Activated CD8-positive, alpha-beta memory T cell treated with anti-CD3 and anti-CD28 coated beads for 4 hours (primary cell): ENCODE measurements at regions not wholly inside any gene's neighbourhood (a gene's known extent, or its start where the extent isn't known, plus 50 kb on each side); places are given as distances from the start of the nearest gene placed in this dataset.
A peak's percentile ranks its signal among the peaks of the same experiment; 100 is the strongest.

Experiments
- DNase-seq, 2 donors: peaks; one replicate each; pipeline ENCODE4 v3.0.0-alpha.2; 2020; ENCODE audit warnings: low read depth in 2 of 2

- DNase-seq, result peak; percentile 14 to 32
Observed at GRCh38 chr12:107402041-107403022, 283.3 kb upstream of the PWP1 start.

GRCh38 chr12:107404981-107405380 lies 280.6 kb upstream of the PWP1 start:
- no peak for DNase-seq

DNA sequence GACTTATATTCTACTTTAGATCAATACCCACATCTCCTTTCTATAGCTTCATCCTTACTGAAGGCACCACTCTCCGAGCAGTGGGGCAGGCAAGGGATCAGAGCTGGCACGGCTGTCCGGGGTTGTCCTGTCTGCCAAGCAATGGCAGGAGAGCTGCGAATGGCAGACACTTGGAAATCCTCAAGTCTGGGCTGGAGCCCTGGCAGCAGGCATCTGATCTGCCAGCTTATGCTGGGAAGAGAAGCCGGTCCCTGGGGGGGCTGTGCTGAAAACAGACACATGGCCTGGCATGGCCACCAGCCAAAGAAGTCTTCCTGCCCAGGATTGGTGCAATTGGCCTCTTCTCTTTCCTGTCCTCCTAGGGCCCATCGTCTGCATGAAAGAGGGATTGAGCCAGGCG lies 280.2 kb upstream of the PWP1 start:
- no peak for DNase-seq

DNA sequence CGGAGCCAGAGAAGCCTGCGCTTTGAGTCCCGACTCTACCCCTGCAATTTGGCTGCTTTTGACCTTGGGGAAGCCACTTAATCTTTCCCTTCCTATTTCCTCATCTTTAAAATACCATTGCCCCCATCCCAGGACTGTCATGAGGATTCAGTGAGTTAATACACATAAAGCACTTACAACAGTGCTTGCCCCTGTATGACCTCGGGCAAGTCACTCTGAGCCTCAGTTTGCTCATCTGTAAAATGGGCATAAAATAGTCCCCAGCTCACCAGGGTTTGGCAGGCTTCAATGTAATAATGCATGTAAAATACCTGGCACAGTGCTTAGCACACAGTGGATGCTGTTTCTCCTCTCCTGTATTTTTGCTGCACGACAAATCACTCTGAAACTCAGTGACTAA lies 278.7 kb upstream of the PWP1 start:
- DNase-seq, result no peak

DNA sequence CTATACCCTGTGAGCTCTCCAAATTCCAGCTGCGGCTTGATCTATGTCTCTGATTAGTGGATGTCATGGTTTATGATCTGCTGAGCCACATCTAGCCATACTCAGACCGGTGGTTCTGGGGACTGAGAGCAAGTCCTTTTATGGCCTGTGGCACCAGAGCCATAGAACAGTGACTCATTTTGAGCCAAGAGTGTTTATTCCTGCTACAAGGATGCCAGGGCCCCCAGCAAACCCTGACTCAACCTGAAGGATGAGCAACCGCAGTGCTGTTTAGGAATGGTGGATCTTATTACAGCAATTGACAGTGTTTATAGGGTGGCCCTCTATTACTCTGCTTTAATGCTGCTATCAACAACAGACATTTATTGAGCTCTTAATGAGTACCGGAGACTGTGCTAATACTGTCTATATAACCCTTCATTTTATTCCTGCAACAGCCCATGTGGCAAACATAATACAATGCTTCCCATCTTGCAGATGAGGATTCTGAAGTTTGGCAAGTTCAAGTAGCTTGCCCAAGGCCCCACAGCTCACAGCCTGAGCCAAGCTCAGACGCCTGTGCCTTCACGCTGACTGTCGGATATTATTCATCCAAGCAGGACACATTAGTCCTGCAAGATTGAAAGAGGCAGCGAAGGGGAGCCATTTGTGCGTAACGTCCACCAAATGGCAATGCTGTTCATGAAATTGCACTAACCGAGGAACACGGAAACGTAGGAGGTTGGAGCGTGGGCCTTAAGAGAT lies 273.6 kb upstream of the PWP1 start:
- no peak for DNase-seq

DNA sequence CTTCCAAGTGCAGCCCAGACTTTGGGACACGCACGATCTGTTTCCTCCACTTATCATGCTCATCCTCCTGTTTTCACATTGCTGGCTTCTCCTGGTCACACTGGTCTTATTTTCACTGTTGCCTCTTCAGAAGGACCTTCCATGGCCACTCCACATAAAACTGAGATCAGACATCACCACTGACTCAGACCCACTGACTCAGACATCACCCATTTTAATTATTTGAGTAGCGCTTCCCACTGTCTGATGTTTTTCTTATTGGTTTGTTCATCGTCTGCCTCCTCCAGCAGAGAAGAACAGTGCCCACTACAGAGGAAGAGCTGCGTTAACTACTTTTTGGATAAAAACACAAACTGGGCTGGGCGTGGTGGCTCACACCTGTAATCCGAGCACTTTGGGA lies 270.5 kb upstream of the PWP1 start:
- DNase-seq, result no peak

DNA sequence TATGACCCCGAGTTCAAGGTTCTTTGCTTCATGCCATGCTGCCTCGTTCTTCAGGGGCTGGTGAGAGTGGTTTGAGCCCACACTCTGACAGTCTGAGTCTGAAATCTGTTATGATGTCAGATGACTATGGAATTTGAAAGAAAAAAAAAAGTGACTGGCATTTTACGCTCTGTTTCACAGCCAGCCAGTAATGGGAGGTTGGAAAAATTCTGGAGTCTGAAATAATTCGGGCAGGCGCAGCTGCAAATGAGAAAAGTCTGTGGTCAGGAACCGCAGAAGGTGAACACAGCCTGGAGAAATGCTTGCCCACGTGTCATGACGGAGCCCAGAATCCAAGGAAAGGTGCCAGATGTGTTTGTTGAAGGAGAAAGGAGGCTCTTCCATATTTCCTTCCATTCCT lies 269.8 kb upstream of the PWP1 start:
- DNase-seq, result no peak

DNA sequence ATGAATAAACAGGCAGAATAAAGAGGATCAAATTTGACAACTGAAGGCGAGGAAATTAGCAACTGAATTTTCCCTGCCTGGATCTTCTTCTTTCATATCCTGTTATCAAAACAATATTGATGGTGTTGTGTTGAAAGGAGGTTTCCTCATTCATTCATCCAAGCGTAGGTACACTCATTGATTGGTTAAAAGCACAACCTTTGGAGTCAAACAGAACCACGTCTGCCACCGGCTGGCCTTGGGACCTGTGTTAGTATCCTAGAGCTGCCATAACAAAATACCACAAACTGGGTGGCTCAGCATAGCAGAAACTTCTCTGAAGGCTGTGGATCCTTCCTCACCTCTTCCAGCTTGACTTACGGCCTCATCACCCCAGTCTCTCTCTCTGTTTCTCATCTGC lies 268.6 kb upstream of the PWP1 start:
- DNase-seq, result no peak

GRCh38 chr12:107418981-107419380 lies 266.6 kb upstream of the PWP1 start:
- no peak for DNase-seq

- DNase-seq, result no peak
Observed at GRCh38 chr12:107423531-107423930, 262.1 kb upstream of the PWP1 start.

DNA sequence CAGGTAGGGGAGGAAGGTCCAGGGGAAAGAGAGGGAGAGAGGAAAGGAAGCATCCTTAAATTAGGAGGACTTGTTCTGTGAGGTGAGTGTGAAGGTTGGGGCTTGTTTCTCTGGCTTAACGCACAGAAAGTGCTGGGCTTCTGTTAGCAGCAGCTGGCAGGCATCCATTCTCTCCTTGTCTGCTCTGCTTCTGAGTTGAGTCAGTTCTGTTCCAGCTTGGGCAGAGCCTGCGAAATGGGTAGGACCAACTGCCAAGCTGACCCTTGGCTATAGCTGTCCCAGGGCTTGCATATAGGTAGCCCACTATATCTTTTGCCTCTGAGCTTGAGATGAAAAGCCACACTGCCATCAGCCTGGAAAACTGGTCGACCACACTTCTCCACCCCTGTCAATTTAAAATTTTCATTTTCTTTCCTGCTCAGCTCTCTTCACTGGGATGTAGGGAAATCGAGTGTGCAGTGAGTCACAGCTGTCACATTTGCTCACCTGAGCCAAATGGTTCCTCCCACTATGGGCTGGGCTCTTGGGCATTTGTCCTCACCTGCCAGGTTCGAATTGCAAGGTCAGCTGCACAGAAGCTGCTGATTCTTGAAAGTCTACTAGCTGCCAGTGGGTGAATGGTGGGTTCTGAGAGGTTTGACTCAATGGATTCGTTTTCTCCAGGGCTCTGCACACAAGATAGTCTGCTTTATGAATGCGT lies 256.4 kb upstream of the PWP1 start:
- DNase-seq, result no peak

- no peak for DNase-seq
Observed at GRCh38 chr12:107431942-107432341, 253.7 kb upstream of the PWP1 start.

GRCh38 chr12:107435072-107435471 lies 250.5 kb upstream of the PWP1 start:
- DNase-seq, result no peak

DNA sequence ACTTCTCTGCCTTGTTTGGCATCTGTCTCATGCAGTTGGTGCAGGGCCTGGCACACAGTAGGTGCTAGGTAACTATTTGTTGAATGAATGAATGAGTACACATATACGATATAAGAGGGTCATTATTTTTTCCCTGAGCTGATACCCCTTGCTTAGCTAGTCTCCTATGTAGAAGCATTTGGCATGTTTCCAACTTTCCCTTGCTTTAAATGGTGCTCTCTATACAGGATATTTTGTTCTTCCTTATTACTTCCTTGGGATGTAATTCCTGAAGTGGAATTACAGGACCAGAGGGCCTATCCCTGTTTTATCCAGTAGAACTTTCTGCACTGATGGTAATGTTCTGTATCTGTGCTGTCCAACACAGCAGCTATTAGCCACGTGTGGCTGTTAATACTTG lies 250.1 kb upstream of the PWP1 start:
- DNase-seq, result no peak

GRCh38 chr12:107436376-107436775 lies 249.2 kb upstream of the PWP1 start:
- DNase-seq, result no peak

DNA sequence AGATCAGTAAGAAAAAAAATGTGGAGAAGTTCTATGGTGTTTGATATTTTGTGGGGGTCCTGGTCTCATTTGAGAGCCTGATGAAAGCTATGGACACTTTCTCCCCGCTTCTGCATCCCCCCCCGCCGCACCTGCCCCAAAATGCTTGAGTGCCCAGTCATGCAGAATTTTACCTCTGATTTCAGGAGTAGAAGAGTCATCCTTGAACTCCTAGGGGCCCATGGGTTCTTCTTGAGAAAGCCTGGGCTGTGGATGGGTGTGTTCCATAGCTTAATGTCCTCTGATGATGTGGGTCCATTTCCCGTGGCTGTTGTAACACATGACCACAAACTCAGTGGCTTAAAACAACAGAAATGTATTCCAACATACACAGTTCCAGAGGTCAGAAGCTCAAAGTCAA lies 248.8 kb upstream of the PWP1 start:
- DNase-seq, result no peak

- no peak for DNase-seq
Observed at GRCh38 chr12:107437954-107438353, 247.6 kb upstream of the PWP1 start.

- DNase-seq, result no peak
Observed at GRCh38 chr12:107439026-107439738, 246.4 kb upstream of the PWP1 start.

- DNase-seq, result no peak
Observed at GRCh38 chr12:107440606-107441005, 245.0 kb upstream of the PWP1 start.

GRCh38 chr12:107441665-107442300 lies 243.8 kb upstream of the PWP1 start:
- DNase-seq, result no peak

DNA sequence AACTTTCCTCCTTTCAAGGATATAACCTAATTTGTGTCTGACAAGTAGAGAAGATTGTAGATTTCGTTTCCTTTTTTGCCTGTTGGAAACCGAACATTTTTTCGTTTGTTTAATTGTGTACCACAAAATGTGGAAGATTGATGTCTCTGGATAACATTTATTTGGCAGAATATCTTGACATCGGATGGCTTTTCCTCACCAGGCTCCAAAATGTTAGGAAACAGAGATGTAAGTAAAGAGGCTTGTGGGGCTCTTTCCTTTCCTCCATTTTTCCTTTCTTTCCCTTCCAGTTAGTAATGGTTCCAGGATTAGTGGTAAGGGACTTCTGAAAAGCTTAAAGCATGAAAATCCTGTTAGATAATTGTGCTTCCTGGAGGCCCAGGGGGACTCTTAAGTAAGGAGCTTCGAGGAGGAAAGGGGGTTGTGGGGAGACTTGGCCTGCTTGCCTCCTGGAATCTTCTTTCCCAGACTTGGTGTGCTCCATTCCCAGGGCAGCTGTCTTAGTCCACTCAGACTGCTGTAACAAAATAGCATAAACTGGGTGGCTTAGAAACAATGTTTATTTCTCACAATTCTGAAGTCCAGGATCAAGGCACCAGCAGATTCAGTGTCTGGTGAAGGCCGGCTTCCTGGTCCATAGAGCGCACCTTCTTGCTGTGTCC lies 243.1 kb upstream of the PWP1 start:
- no peak for DNase-seq
